GM19455 (cell line): ENCODE measurements at regions not wholly inside any gene's neighbourhood (a gene's known extent, or its start where the extent isn't known, plus 50 kb on each side); places are given as distances from the start of the nearest gene placed in this dataset.

Source experiments
- ATAC-seq: cut with Tn5 transposase; IDR thresholded peaks from one replicate; pipeline ENCODE4 v1.9.1; 2021; ENCODE audit not compliant: unreplicated experiment

GRCh38 chr14:51540364-51540763 is 111.3 kb upstream of the FRMD6 start:
- ATAC-seq = no peak

- ATAC-seq = no peak
These were observed 107.2 kb upstream of the FRMD6 start for GRCh38 chr14:51544471-51544870.

GRCh38 chr14:51544901-51545300 is 106.8 kb upstream of the FRMD6 start:
- no peak for ATAC-seq

GRCh38 chr14:51545396-51545795 is 106.3 kb upstream of the FRMD6 start:
- ATAC-seq = no peak

GRCh38 chr14:51546099-51546498 is 105.6 kb upstream of the FRMD6 start:
- ATAC-seq = no peak

- no peak for ATAC-seq
These were observed 105.0 kb upstream of the FRMD6 start for GRCh38 chr14:51546603-51547258.

- no peak for ATAC-seq
These were observed 104.5 kb upstream of the FRMD6 start for GRCh38 chr14:51547260-51547659.

- no peak for ATAC-seq
These were observed 104.0 kb upstream of the FRMD6 start for GRCh38 chr14:51547701-51548100.

- no peak for ATAC-seq
These were observed 103.5 kb upstream of the FRMD6 start for GRCh38 chr14:51548187-51548586.

- no peak for ATAC-seq
These were observed 101.1 kb upstream of the FRMD6 start for GRCh38 chr14:51550636-51551035.

GRCh38 chr14:51552275-51552674 is 99.4 kb upstream of the FRMD6 start:
- no peak for ATAC-seq

- no peak for ATAC-seq
These were observed 98.8 kb upstream of the FRMD6 start for GRCh38 chr14:51552768-51553404.

- ATAC-seq = no peak
These were observed 97.3 kb upstream of the FRMD6 start for GRCh38 chr14:51554339-51554920.

- no peak for ATAC-seq
These were observed 96.8 kb upstream of the FRMD6 start for GRCh38 chr14:51554953-51555352.

GRCh38 chr14:51561141-51561540 is 90.6 kb upstream of the FRMD6 start:
- ATAC-seq = no peak

- ATAC-seq = no peak
These were observed 88.9 kb upstream of the FRMD6 start for GRCh38 chr14:51562816-51563215.

- ATAC-seq = no peak
These were observed 88.2 kb upstream of the FRMD6 start for GRCh38 chr14:51563560-51563959.

- ATAC-seq = no peak
These were observed 87.2 kb upstream of the FRMD6 start for GRCh38 chr14:51564460-51564859.

- no peak for ATAC-seq
These were observed 86.6 kb upstream of the FRMD6 start for GRCh38 chr14:51564986-51565604.

GRCh38 chr14:51566831-51567582 is 84.7 kb upstream of the FRMD6 start:
- no peak for ATAC-seq

- ATAC-seq = no peak
These were observed 83.3 kb upstream of the FRMD6 start for GRCh38 chr14:51568366-51568765.
